HG02642 (cell line): ENCODE measurements at regions not wholly inside any gene's neighbourhood (a gene's known extent, or its start where the extent isn't known, plus 50 kb on each side); places are given as distances from the start of the nearest gene placed in this dataset.

ENCODE experiments used
- ATAC-seq: cut with Tn5 transposase; IDR thresholded peaks from one replicate; pipeline ENCODE4 v1.9.1; 2021; ENCODE audit warnings: mild to moderate bottlenecking; ENCODE audit not compliant: unreplicated experiment, poor library complexity

- no peak for ATAC-seq
These were observed 73.3 kb upstream of the CD93 start for GRCh38 chr20:23159256-23159946.

- ATAC-seq, result no peak
These were observed 71.6 kb upstream of the CD93 start for GRCh38 chr20:23157734-23158133.

- no peak for ATAC-seq
These were observed 70.8 kb upstream of the CD93 start for GRCh38 chr20:23156842-23157423.

- no peak for ATAC-seq
These were observed 70.2 kb upstream of the CD93 start for GRCh38 chr20:23156170-23156841.

- no peak for ATAC-seq
These were observed 69.0 kb upstream of the CD93 start for GRCh38 chr20:23155141-23155590.

- no peak for ATAC-seq
These were observed 67.7 kb upstream of the CD93 start for GRCh38 chr20:23153696-23154341.

- no peak for ATAC-seq
These were observed 66.8 kb upstream of the CD93 start for GRCh38 chr20:23152902-23153301.

- ATAC-seq, result no peak
These were observed 66.3 kb upstream of the CD93 start for GRCh38 chr20:23152308-23152892.

GRCh38 chr20:23151885-23152284 lies 65.8 kb upstream of the CD93 start:
- no peak for ATAC-seq

- no peak for ATAC-seq
These were observed 65.0 kb upstream of the CD93 start for GRCh38 chr20:23151008-23151703.

- no peak for ATAC-seq
These were observed 64.3 kb upstream of the CD93 start for GRCh38 chr20:23150304-23151007.

- ATAC-seq, result no peak
These were observed 63.6 kb upstream of the CD93 start for GRCh38 chr20:23149623-23150279.

GRCh38 chr20:23148731-23149570 lies 62.8 kb upstream of the CD93 start:
- no peak for ATAC-seq

- peak; percentile 69 for ATAC-seq
These were observed 62.0 kb upstream of the CD93 start for GRCh38 chr20:23147964-23148730.

- ATAC-seq, result no peak
These were observed 61.5 kb upstream of the CD93 start for GRCh38 chr20:23147647-23147963.

GRCh38 chr20:23146857-23147637 lies 60.9 kb upstream of the CD93 start:
- ATAC-seq, result no peak

- no peak for ATAC-seq
These were observed 60.1 kb upstream of the CD93 start for GRCh38 chr20:23146181-23146580.
